ENCODE measurements at regions not wholly inside any gene's neighbourhood (a gene's known extent, or its start where the extent isn't known, plus 50 kb on each side); places are given as distances from the start of the nearest gene placed in this dataset.

- no peak for DNase-seq
Measured at GRCh38 chr20:52768694-52769093, 203.5 kb upstream of the TSHZ2 start.

DNA sequence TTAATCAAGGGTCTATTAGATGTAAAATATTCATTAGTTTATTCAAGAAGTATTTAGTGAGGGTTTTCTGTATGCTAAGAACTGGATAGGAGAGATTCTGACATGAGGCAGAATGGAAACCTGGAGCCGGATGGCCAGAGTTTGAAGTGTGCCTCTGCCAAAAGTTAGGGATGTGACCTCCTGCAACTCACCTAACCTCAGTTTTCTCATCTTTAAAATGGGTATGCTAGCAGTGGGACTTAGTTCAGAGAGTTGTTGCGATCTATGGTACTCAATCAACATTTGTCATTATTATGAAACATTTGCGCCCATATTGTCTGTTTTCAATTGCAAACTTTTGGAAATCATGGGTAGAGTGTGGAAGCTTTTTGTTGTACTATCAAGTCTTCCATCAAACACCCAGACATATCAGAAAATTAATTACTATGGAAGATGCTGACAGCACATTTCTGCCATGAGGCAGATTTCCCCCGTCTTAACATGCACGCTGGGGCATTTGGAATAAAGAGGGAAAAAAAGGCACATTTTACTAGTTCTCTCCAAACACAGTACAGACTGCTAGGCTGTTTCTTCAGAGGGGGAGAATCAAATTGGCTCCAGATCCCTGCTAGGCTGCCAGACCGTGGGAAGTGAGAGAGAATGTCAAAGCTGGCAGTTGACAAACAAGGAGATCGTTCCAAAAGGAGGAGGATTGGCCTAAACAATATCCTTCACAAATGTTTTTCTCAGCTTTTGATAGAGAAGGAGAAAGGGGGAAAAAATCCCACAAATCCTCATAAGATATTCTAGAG is 205.3 kb upstream of the TSHZ2 start:
- no peak for DNase-seq

DNA sequence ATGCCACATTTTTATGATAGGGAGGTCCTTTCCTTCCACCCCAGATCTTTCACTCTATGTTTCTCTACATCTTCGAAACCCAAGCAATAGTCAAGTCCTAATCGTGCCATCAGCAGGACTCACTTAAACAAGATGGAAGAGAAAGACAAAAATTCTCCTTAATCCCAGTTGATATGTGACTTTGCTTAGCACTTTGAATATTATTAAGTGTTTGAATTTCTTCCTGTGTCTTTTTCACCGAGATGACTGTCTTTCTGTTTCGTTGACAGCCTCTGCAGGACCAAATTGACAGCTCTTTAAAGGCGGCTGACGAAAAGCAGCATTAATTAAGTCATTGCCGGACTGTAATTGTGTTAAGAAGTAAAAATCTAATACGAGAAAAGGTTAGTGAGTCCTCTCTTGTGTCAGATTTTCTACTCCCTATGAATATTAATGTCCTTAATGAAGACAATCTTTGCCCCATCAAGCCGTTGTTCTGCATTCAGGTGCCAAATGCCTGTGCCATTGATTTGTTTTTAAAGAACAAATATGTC is 208.8 kb upstream of the TSHZ2 start:
- no peak for DNase-seq

DNA sequence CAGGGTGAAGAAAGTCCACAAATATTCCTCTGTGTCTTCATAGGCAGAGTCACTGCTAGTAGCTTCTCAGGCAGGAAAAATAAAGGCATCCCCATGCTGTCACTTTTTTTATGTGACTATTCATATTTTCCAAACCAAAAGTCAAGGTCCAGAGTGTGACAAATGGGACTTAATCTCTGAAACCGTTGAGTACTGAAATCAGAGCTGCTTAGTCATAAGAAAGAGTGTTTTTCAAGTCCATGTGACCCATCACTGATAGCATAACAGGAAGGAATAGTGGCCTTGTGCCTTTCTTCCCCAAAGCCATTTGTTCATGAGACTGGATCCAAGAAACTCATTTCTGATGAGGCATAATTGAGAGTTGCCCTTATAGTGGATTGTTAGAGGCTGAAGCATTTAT is 210.3 kb upstream of the TSHZ2 start:
- no peak for DNase-seq

GRCh38 chr20:52760791-52761190 is 211.4 kb upstream of the TSHZ2 start:
- DNase-seq: no peak

DNA sequence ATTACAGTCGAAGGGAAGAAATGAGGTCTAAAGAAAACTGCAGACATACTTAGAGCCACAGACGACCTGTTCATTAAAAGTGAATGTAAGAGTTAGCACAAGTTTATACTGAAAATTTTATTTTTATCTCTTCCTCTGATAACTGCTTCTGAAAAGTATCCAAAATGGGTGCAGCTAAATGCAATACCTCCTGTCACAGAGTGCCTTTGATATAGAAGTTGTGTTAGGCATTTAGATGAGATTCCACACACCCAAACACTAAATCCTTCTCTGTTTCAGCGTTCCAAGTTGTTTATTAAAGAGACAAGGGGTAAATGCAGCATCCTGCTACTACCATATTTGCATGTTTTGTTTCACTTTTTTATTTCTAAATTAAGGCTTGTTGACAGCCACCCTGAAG is 214.7 kb upstream of the TSHZ2 start:
- DNase-seq: no peak

DNA sequence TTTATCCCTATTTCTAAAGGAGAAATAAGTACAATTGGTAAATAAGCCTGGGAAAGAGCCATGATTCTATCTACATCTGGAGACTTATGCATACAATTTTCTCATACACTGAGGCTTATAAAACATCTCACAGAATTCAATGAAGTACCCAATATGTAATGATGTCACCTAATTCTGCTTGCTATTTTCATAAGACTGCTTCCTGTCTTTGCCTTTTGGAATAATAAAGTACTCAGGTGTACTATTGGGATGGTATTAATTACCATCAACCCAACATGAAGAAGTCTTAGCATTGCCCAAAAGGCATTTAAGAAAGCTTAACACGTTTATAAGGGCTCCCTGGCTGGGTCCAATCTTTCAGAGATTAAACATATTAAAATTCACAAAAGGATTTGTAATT is 216.4 kb upstream of the TSHZ2 start:
- no peak for DNase-seq

DNA sequence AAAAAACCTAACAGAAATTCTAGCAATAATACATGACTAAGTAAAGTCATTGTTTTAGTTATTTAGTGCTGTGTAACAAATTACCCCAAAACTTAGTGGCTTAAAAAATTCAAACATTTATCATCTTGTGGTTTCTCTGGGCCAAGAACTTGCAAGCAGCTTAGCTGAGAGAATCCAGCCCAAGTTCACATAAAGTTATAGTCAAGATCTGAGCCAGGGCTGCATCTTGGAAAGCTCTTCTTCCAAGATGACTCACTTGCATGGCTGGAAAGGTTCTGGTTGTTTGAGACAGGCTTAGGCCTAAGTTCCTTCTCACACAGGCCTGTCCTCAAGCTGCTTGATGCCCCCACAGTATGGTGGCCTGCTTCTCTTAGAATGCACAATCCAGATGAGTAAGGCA is 217.8 kb upstream of the TSHZ2 start:
- DNase-seq: no peak

- DNase-seq: no peak
Measured at GRCh38 chr20:52752023-52752422, 220.1 kb upstream of the TSHZ2 start.

DNA sequence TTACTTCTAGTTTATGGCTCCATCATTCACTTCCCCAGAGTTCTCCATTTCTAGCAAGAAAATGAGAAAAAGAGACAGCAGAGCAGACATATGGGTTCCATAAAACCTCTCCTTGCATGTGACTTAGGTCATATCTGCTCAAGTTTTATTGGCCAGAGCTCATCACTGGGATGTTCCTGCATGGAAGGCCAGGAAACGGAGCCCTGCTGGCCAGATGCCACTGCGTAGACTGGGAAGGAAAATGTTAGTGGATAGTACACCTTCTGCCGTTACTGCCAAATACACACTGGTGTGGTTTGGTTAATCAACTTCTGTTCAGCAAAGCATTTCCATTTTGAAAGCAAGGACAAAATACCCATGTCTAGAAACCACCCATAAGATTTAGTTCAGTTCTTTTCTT is 220.6 kb upstream of the TSHZ2 start:
- no peak for DNase-seq

DNA sequence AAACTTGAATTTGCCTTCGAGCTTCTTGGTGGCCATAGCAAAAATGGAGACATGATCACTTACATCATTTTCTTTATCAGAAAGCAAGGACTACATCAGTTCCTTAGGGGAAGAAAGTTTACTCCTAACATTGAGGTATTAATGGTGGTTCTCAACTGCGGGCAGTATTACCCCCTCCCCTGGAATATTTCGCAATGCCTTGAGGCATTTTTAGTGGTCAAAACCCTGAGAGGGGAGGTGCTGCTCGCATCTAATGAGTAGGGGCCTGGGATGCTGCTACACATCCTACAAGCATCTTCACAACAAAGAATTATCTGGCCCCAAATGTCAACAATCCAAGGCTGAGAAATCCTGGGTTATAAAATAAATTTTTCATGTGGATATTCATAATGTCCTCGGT is 222.2 kb upstream of the TSHZ2 start:
- DNase-seq: no peak

GRCh38 chr20:52748990-52749389 is 223.2 kb upstream of the TSHZ2 start:
- no peak for DNase-seq

DNA sequence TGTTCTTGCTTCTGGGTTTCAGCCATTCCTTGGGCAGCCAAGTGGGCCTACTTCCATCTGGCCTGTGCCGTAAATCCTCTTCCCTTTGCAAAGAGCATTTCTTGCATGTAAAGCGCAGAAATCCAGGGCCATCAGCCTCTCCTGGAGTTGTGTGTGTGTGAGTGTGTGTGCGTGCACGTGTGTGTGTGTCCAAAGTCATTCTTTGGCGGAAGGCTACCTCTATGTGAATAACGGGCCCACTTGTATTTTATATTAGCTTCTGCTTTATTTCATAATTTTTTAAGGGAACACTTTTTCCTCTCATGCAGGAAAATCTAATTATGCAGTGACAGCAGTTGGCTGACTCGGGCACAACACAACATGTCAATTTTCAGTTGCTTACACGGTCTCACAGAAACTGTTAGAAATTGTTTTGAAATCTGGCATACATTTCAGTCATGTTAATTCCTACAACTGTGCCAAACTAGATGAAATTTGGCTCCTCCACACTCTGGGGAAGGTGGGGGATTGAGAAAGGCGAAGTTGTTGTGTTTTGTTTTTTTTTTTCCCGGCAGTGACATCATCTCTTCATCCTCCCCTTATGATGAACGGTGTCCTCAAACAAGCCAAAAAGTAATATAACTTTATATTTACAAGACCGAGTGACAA is 223.7 kb upstream of the TSHZ2 start:
- no peak for DNase-seq

- no peak for DNase-seq
Measured at GRCh38 chr20:52747845-52748284, 224.3 kb upstream of the TSHZ2 start.

- no peak for DNase-seq
Measured at GRCh38 chr20:52746770-52747169, 225.4 kb upstream of the TSHZ2 start.

DNA sequence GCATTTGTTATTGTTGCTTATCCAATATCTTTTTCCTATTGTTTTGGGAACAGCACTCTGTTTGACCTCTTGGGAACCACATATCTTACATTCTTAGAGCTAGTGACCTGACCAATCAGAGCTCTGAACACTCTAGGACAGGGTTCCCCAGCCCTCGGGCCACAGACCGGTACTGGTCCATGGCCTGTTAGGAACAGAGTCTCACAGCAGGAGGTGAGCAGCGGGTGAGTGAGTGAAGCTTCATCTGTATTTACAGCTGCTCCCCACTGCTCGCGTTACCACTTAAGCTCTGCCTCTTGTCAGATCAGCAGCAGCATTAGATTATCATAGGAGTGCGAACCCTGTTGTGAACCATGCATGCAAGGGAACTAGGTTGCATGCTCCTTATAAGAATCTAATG is 226.0 kb upstream of the TSHZ2 start:
- DNase-seq: no peak

GRCh38 chr20:52744441-52744840 is 227.7 kb upstream of the TSHZ2 start:
- no peak for DNase-seq

DNA sequence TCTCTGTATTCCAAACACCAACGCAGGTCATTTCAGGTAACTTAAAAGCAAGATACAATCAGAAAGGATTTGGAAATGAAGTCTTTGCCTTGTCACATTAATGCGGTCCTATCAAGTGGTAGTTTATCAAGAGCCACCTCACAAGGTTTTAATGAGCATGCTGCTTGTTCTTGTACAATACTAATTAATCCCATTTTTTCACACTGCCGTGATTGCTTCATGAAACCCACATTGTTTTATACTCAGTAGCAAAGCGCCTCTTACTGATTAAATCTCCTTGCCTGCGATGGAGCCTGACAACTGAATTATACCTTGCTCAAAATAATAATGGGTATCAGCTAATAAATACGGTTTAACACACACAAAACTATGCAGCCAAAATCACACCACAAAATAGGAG is 234.1 kb upstream of the TSHZ2 start:
- DNase-seq: no peak

DNA sequence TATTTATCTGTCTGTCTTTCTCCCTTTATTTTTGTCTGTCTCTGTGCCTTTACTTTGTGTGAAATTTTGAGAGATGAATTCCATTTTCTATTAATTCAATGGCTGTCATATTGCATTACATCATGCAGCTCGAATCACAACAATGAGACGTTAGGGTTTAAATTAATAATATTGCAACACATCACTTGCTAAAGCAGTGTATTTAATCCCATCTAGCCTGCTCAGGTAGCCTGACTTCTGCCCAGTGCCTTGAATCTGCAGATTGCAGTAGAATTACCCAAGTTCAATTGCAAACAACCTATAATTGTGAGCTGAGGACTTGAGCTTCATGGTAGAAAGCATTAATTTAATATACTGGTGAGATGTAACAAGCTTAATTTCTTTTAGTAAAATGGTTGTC is 235.7 kb upstream of the TSHZ2 start:
- no peak for DNase-seq

- DNase-seq: no peak
Measured at GRCh38 chr20:52731093-52731492, 241.1 kb upstream of the TSHZ2 start.

DNA sequence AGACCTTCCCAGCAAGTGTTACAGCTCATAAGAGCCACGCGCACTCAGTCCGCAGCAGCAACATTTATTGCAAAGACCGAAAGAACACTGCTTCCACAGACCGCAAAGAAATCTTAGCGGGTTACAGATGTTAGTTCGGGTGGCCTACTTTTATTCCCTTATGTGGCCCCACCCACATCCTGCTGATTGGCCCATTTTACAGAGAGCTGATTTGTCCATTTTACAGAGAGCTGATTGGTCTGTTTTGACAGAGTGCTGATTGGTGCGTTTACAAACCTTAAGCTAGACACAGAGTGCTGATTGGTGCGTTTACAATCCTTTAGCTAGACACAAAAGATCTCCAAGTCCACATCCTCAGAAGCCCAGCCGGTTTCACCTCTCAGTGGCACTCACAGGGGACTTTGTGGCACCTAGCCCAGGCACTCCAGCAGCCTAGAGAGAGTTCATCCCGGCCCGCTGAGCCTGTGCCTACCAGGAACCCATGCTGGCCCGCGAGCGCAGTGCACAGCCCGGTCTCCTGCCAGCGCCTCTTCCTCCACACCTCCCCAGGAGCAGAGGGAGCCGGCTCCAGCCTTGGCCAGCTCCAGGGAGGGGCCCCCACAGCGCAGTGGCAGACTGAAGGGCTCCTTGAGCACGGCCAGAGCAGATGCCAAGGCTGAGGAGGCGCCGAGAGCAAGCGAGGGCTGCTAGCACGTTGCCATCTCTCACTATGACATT is 244.3 kb upstream of the TSHZ2 start:
- no peak for DNase-seq

- DNase-seq: no peak
Measured at GRCh38 chr20:52724541-52724940, 247.6 kb upstream of the TSHZ2 start.

DNA sequence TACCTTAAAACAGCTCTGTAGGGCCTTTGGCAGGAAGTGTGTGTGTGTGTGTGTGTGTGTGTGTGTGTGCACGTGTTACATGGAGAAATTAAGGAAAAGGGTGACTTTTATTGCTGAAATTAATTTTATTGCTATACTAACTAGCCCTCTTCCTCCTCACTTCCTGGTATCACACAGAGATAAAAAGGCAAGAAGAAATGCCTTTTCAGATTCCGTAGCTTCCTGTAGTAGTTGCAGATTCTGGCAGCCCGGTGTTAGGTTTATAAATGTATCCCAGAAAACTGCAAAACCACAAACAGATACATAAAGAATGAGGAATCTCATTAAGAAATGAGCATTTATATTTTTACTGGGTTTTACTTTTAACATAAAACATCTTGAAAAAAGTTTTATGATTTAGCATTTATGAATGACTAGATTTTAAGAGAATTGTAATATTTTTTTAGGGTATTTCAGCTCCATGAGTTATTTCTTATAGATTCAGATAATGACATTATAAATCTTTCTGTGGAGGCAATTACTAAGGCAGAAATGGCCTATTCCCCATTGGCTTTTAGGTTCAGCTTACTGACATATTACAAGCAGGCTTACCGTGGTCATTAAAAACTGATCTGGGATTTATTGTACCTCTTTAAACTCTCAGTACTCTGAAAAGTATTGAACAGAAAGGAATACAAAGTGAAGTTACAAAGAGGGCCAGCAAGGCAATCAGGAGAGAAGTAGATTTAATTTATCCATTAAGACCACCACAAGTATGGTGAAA is 249.1 kb upstream of the TSHZ2 start:
- DNase-seq: no peak
